ENCODE measurements at regions not wholly inside any gene's neighbourhood (a gene's known extent, or its start where the extent isn't known, plus 50 kb on each side); places are given as distances from the start of the nearest gene placed in this dataset.
"Not testable (repeated sequence)": the region's sequence is repeated elsewhere in the genome, so short reads cannot be mapped to it uniquely, and the experiment has no call there.

GRCh38 chr18:2148823-2149222 lies 422.5 kb downstream of the METTL4 start:
- TF ChIP-seq POLR2AphosphoS5 (IDR thresholded peaks at IDR 0.05; ENCODE audit: borderline replicate concordance, low read depth, low read length) (no peak), EZH2 (IDR thresholded peaks at IDR 0.05) (no peak), FOXP2 (optimal IDR thresholded peaks at IDR 0.05; ENCODE audit: control extremely low read depth, extremely low read length, insufficient read depth) (no peak)
- H3K27ac ChIP-seq = no peak overlapping the region

DNA sequence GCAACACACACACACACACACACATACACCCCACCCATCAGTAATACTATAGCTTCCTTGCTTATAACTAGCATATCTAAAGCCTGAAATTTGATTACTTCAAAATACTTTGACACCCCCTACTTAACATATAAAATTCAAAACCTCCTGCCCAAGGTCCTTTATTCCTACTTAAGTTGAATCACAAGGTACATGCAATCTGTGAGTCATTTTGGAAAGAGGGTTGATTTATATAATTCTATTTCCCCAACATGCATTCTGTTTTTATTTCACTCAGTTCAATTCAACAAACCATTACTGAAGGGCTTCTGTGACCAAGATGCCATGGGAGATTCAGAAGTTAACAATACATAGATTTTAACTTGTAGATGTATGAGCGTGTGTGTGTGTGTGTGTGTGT lies 420.7 kb downstream of the METTL4 start:
- H3K36me3 ChIP-seq (ENCODE audit: insufficient read depth, low read length) = no peaks in the 10 kb centered on the region
- H3K4me3 ChIP-seq = no peak overlapping the region
- TF ChIP-seq FOXP2 (optimal IDR thresholded peaks at IDR 0.05; ENCODE audit: control extremely low read depth, extremely low read length, insufficient read depth) (no peak), POLR2AphosphoS5 (IDR thresholded peaks at IDR 0.05; ENCODE audit: borderline replicate concordance, low read depth, low read length) (no peak), EZH2 (IDR thresholded peaks at IDR 0.05) (no peak)
- H3K9me3 ChIP-seq (ENCODE audit: low read depth, low read length) = no peaks in the 10 kb centered on the region
- DNase-seq (ENCODE audit: low read depth, low spot score) = no peak
- H3K9ac ChIP-seq (ENCODE audit: insufficient read length) = no peak overlapping the region
- no peak overlapping the region for H3K27ac ChIP-seq

More at GRCh38 chr18:2148823-2149222, 422.5 kb downstream of the METTL4 start:
- H3K36me3 ChIP-seq (ENCODE audit: insufficient read depth, low read length) = no peaks in the 10 kb centered on the region
- H3K9ac ChIP-seq (ENCODE audit: insufficient read length) = no peak overlapping the region
- no peak for DNase-seq (ENCODE audit: low read depth, low spot score)
- H3K9me3 ChIP-seq (ENCODE audit: low read depth, low read length) = no peaks in the 10 kb centered on the region
- no peak overlapping the region for H3K4me3 ChIP-seq

DNA sequence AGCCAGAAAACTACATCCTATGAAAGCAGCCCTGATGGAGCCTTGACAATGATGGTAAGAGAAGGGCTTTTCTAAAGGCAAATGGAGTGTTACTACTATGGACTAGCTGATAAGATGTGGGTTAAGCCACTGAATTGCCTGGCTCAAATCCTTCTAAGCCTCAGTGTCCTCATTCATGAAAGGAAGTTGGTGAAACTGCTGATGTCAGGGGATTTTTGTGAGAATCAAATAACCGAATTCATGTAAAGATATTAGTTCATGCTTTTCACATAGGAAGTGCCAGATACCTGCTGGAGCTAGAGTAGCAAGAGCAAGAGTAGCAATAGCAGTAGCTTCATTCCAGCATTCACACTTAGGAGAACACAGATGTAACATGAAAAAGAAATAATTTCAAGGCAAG lies 417.0 kb downstream of the METTL4 start:
- TF ChIP-seq EZH2 (IDR thresholded peaks at IDR 0.05) (no peak), POLR2AphosphoS5 (IDR thresholded peaks at IDR 0.05; ENCODE audit: borderline replicate concordance, low read depth, low read length) (no peak), FOXP2 (optimal IDR thresholded peaks at IDR 0.05; ENCODE audit: control extremely low read depth, extremely low read length, insufficient read depth) (no peak)
- H3K9ac ChIP-seq (ENCODE audit: insufficient read length) = no peak overlapping the region
- H3K9me3 ChIP-seq (ENCODE audit: low read depth, low read length) = no peaks in the 10 kb centered on the region
- H3K36me3 ChIP-seq (ENCODE audit: insufficient read depth, low read length) = no peaks in the 10 kb centered on the region
- no peak overlapping the region for H3K27ac ChIP-seq
- no peak overlapping the region for H3K4me3 ChIP-seq
- DNase-seq (ENCODE audit: low read depth, low spot score) = no peak

- Histone ChIP-seq H3K36me3 (ENCODE audit: insufficient read depth, low read length) (no peaks in the 10 kb centered on the region), H3K4me3 (no peak overlapping the region), H3K9ac (ENCODE audit: insufficient read length) (no peak overlapping the region), H3K9me3 (ENCODE audit: low read depth, low read length) (no peaks in the 10 kb centered on the region), H3K27ac (no peak overlapping the region)
- TF ChIP-seq EZH2 (IDR thresholded peaks at IDR 0.05) = no peak
- TF ChIP-seq FOXP2 (optimal IDR thresholded peaks at IDR 0.05; ENCODE audit: control extremely low read depth, extremely low read length, insufficient read depth) = no peak
- DNase-seq (ENCODE audit: low read depth, low spot score) = no peak
Measured at GRCh38 chr18:2164644-2165550, 406.4 kb downstream of the METTL4 start.

GRCh38 chr18:2166876-2167275 lies 404.4 kb downstream of the METTL4 start:
- H3K9ac ChIP-seq (ENCODE audit: insufficient read length); H3K4me3 ChIP-seq; H3K27ac ChIP-seq; DNase-seq (ENCODE audit: low read depth, low spot score); H3K36me3 ChIP-seq (ENCODE audit: insufficient read depth, low read length); H3K9me3 ChIP-seq (ENCODE audit: low read depth, low read length): not testable (repeated sequence)

GRCh38 chr18:2168022-2168421 lies 403.3 kb downstream of the METTL4 start:
- Histone ChIP-seq H3K4me3 (no peak overlapping the region), H3K27ac (no peak overlapping the region), H3K9ac (ENCODE audit: insufficient read length) (no peak overlapping the region), H3K9me3 (ENCODE audit: low read depth, low read length) (no peaks in the 10 kb centered on the region), H3K36me3 (ENCODE audit: insufficient read depth, low read length) (no peaks in the 10 kb centered on the region)
- TF ChIP-seq EZH2 (IDR thresholded peaks at IDR 0.05) (no peak), POLR2AphosphoS5 (IDR thresholded peaks at IDR 0.05; ENCODE audit: borderline replicate concordance, low read depth, low read length) (no peak), FOXP2 (optimal IDR thresholded peaks at IDR 0.05; ENCODE audit: control extremely low read depth, extremely low read length, insufficient read depth) (no peak)
- DNase-seq (ENCODE audit: low read depth, low spot score) = no peak

- Histone ChIP-seq H3K4me3 (no peak overlapping the region), H3K27ac (no peak overlapping the region), H3K36me3 (ENCODE audit: insufficient read depth, low read length) (no peaks in the 10 kb centered on the region), H3K9me3 (ENCODE audit: low read depth, low read length) (no peaks in the 10 kb centered on the region), H3K9ac (ENCODE audit: insufficient read length) (no peak overlapping the region)
- DNase-seq (ENCODE audit: low read depth, low spot score) = no peak
- TF ChIP-seq EZH2 (IDR thresholded peaks at IDR 0.05) (no peak), FOXP2 (optimal IDR thresholded peaks at IDR 0.05; ENCODE audit: control extremely low read depth, extremely low read length, insufficient read depth) (no peak), POLR2AphosphoS5 (IDR thresholded peaks at IDR 0.05; ENCODE audit: borderline replicate concordance, low read depth, low read length) (no peak)
Measured at GRCh38 chr18:2169656-2170055, 401.6 kb downstream of the METTL4 start.

- H3K9me3 ChIP-seq (ENCODE audit: low read depth, low read length) = no peaks in the 10 kb centered on the region
- H3K36me3 ChIP-seq (ENCODE audit: insufficient read depth, low read length) = no peaks in the 10 kb centered on the region
- no peak overlapping the region for H3K27ac ChIP-seq
- no peak overlapping the region for H3K4me3 ChIP-seq
- no peak overlapping the region for H3K9ac ChIP-seq (ENCODE audit: insufficient read length)
- no peak for DNase-seq (ENCODE audit: low read depth, low spot score)
- TF ChIP-seq EZH2 (IDR thresholded peaks at IDR 0.05) = no peak
- no peak for TF ChIP-seq POLR2AphosphoS5 (IDR thresholded peaks at IDR 0.05; ENCODE audit: borderline replicate concordance, low read depth, low read length)
- TF ChIP-seq FOXP2 (optimal IDR thresholded peaks at IDR 0.05; ENCODE audit: control extremely low read depth, extremely low read length, insufficient read depth) = no peak
Measured at GRCh38 chr18:2171840-2172625, 399.3 kb downstream of the METTL4 start.
